Esophagus muscularis mucosa (tissue), 4 donors: ENCODE measurements at regions not wholly inside any gene's neighbourhood (a gene's known extent, or its start where the extent isn't known, plus 50 kb on each side); places are given as distances from the start of the nearest gene placed in this dataset.
"Not testable (repeated sequence)": the region's sequence is repeated elsewhere in the genome, so short reads cannot be mapped to it uniquely, and the experiment has no call there.

Experiments
- DNase-seq: peaks from one replicate; pipeline ENCODE4 v3.0.0-alpha.2; 2017; ENCODE audit errors: extremely low spot score
- H3K27ac ChIP-seq, 4 donors: fragments of 200-600 bp; sonication (generic); replicated peaks in 1 of 4; 1 replicate in 3 of 4; 2 replicates in 1 of 4; pipeline ENCODE4 v1.5.1; 2016 to 2019; ENCODE audit warnings: mild to moderate bottlenecking in 1 of 4
- H3K27me3 ChIP-seq, 4 donors: fragments of 200-600 bp; sonication (generic); one replicate each; pipeline versions ENCODE4 v1.5.1 to v1.6.0; 2016 to 2019
- H3K36me3 ChIP-seq, 4 donors: fragments of 200-600 bp; sonication (generic); one replicate each; pipeline ENCODE4 v1.5.1; 2016 to 2019
- H3K4me1 ChIP-seq, 4 donors: fragments of 200-600 bp; sonication (generic); one replicate each; pipeline ENCODE4 v1.5.1; 2016 to 2019
- H3K4me3 ChIP-seq, 4 donors: fragments of 200-600 bp; sonication (generic); 1 replicate in 2 of 4; 2 replicates in 2 of 4; pipeline ENCODE4 v1.5.1; 2016 to 2019; ENCODE audit warnings: mild to moderate bottlenecking in 4 of 4, moderate library complexity in 1 of 4
- H3K9me3 ChIP-seq, 4 donors: fragments of 200-600 bp; sonication (generic); 1 replicate in 3 of 4; 2 replicates in 1 of 4; pipeline ENCODE4 v1.5.1; 2016 to 2019
- CTCF ChIP-seq, 3 experiments: fragments of 200-600 bp in 2 of 3; fragments of 450-650 bp in 1 of 3; sonication (generic) in 2 of 3; IDR thresholded peaks; one replicate each; pipeline ENCODE4 v1.5.1; 2017 to 2019; ENCODE audit warnings: antibody characterized with exemption in 3 of 3, mild to moderate bottlenecking in 2 of 3, moderate library complexity in 1 of 3
- EP300 ChIP-seq: sonication (generic); formaldehyde crosslinking; IDR thresholded peaks from one replicate; pipeline ENCODE4 v1.6.1; 2017; ENCODE audit warnings: antibody characterized with exemption
- POLR2A ChIP-seq: fragments of 450-650 bp; IDR thresholded peaks from one replicate; pipeline ENCODE4 v1.6.1; 2017; ENCODE audit warnings: antibody characterized with exemption, moderate library complexity, mild to moderate bottlenecking, low read depth
- POLR2AphosphoS5 ChIP-seq, 2 donors: sonication (generic); formaldehyde crosslinking; IDR thresholded peaks; one replicate each; pipeline ENCODE4 v1.6.1; 2017; ENCODE audit warnings: antibody characterized with exemption in 2 of 2
- WGBS: methylation state at CpG from one replicate; pipeline ENCODE4 v1.1.5; 2018; 5-methylcytosine and 5-hydroxymethylcytosine counted together
- intact Hi-C: fragments of 100-400 bp; cut with DNase I; formaldehyde crosslinking; loops from one replicate; pipeline ENCODE4 v1.15.1; 2023

GRCh38 chr5:124504081-124504916, 242.1 kb downstream of the ZNF608 start:
- intact Hi-C loops, result no loop called here
- DNase-seq, result no peak
- Histone ChIP-seq H3K9me3 (no peaks in the 10 kb centered on the region), H3K27me3 (no peaks in the 10 kb centered on the region), H3K4me3 (no peak overlapping the region), H3K27ac (no peak overlapping the region), H3K36me3 (no peaks in the 10 kb centered on the region), H3K4me1 (no peaks in the 10 kb centered on the region)
- WGBS, result 87% methylated on average over 4 of the region's 4 CpGs
- no peak for TF ChIP-seq CTCF (IDR thresholded peaks at IDR 0.05)
- no peak for TF ChIP-seq POLR2A
- TF ChIP-seq EP300, result no peak
- TF ChIP-seq POLR2AphosphoS5 (IDR thresholded peaks at IDR 0.05), result no peak

GRCh38 chr5:124502551-124502950, 243.9 kb downstream of the ZNF608 start:
- H3K4me3 ChIP-seq, result no peak overlapping the region
- DNase-seq, result no peak
- H3K9me3 ChIP-seq, result no peaks in the 10 kb centered on the region
- no peak overlapping the region for H3K27ac ChIP-seq
- 93% methylated on average over 5 of the region's 5 CpGs for WGBS
- H3K36me3 ChIP-seq, result no peaks in the 10 kb centered on the region
- intact Hi-C loops, result no loop called here
- H3K4me1 ChIP-seq, result no peaks in the 10 kb centered on the region
- TF ChIP-seq POLR2AphosphoS5 (IDR thresholded peaks at IDR 0.05) (no peak), CTCF (IDR thresholded peaks at IDR 0.05) (no peak), EP300 (no peak), POLR2A (no peak)
- H3K27me3 ChIP-seq, result no peaks in the 10 kb centered on the region

- H3K4me1 ChIP-seq, H3K9me3 ChIP-seq, intact Hi-C loops, H3K27ac ChIP-seq, H3K36me3 ChIP-seq, DNase-seq, H3K27me3 ChIP-seq, H3K4me3 ChIP-seq: not testable (repeated sequence)
- 70% methylated on average over 5 of the region's 5 CpGs for WGBS
Measured at GRCh38 chr5:124499818-124500217, 246.6 kb downstream of the ZNF608 start.

GRCh38 chr5:124496968-124497367, 249.5 kb downstream of the ZNF608 start:
- H3K4me3 ChIP-seq, H3K27me3 ChIP-seq, intact Hi-C loops, H3K9me3 ChIP-seq, H3K27ac ChIP-seq, DNase-seq, H3K36me3 ChIP-seq, H3K4me1 ChIP-seq: not testable (repeated sequence)
- WGBS, result 88% methylated on average over 4 of the region's 4 CpGs

GRCh38 chr5:124494540-124495116, 251.8 kb downstream of the ZNF608 start:
- H3K27me3 ChIP-seq, result no peaks in the 10 kb centered on the region
- no peak overlapping the region for H3K27ac ChIP-seq
- intact Hi-C loops, result no loop called here
- WGBS, result 98% methylated on average over 2 of the region's 2 CpGs
- H3K9me3 ChIP-seq, result peaks cover 0 to 16% (median 3%) of the 10 kb centered on the region in 4 donors
- TF ChIP-seq EP300 (no peak), POLR2A (no peak), POLR2AphosphoS5 (IDR thresholded peaks at IDR 0.05) (no peak), CTCF (IDR thresholded peaks at IDR 0.05) (no peak)
- H3K36me3 ChIP-seq, result no peaks in the 10 kb centered on the region
- DNase-seq, result no peak
- no peaks in the 10 kb centered on the region for H3K4me1 ChIP-seq
- H3K4me3 ChIP-seq, result no peak overlapping the region
